HG03460 (cell line): ENCODE measurements at regions not wholly inside any gene's neighbourhood (a gene's known extent, or its start where the extent isn't known, plus 50 kb on each side); places are given as distances from the start of the nearest gene placed in this dataset.
"Not testable (repeated sequence)": the region's sequence is repeated elsewhere in the genome, so short reads cannot be mapped to it uniquely, and the experiment has no call there.

ENCODE experiments used
- ATAC-seq: cut with Tn5 transposase; IDR thresholded peaks from one replicate; pipeline ENCODE4 v1.9.1; 2021; ENCODE audit not compliant: unreplicated experiment

DNA sequence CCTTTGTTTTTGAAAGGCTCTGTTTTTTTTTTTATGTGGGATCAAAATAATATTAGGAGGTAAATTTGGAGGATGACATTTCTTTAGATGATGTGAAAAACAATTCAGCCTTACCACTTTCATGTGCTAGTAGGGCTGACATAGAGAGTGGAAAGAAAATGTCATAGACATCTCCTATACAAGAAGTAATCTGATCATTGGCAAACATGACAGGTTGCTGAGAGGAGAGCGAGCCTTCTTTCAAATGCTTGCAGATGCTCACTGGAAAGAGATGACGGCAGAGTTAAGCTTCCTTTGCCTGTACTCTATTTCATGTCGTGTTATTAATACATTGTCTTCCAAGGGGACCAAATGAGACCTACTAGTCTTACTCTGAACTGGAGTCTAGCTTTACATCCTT is 160.1 kb upstream of the DAP start:
- ATAC-seq = no peak

DNA sequence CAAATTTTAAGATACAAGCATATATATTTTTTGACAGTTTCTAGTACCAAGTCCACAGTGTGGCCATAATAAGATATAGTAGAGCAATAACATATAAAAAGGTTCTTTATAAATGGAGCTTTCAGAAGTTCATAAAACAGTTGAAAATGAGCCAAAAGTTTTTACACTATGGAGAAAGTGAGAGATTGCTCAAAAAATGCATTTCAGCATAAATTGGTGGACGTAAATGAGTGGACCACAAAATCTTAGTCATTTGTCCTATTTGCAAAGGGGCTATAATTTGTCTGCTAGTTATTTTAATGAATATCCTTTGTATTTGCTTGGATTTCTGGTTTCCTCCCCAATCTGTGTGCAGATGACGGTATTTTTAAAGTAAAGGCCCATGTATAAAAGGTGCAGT is 159.4 kb upstream of the DAP start:
- no peak for ATAC-seq

- no peak for ATAC-seq
Measured at GRCh38 chr5:10914741-10915480, 153.9 kb upstream of the DAP start.

DNA sequence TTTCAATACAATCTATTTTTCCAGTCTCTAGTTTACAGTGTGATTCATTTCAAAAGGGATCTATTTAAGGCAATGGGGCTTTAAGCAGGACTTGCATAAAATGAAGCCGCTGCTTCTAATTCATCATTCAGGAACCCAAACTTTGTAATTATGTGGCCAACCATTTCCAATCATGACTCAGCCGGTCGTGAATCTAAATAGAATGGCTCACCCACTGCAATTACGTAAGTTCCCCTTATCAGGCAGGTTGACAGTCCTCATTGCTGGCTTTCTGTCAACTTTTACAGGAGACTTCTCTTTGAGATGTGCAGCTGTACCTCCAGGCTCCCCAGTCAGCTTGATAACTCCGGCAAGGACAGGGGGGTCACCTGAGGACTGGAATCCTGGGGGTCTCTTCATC is 152.8 kb upstream of the DAP start:
- no peak for ATAC-seq

GRCh38 chr5:10913181-10913810 is 152.3 kb upstream of the DAP start:
- ATAC-seq = no peak

DNA sequence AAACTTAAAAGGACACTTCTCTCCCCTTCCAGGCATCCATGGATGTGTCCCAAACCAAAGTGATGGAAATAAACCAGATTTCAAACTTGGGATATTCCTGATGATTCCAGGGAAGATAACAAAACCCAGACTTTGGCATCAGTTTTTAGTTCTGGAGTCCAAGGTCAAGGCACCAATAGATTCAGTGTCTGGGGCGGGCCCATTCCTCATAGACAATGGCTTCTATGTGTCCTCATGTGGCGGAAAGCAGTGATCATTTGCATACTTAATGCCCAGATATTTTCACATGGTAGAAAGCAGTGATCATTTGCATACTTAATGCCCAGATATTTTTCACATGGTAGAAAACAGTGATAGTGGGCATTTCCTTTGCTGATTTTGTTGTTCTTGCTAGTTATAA is 151.4 kb upstream of the DAP start:
- ATAC-seq = no peak

GRCh38 chr5:10910261-10910660 is 149.2 kb upstream of the DAP start:
- no peak for ATAC-seq

- ATAC-seq = no peak
Measured at GRCh38 chr5:10904862-10905432, 143.9 kb upstream of the DAP start.

- ATAC-seq = no peak
Measured at GRCh38 chr5:10903786-10904560, 142.9 kb upstream of the DAP start.

DNA sequence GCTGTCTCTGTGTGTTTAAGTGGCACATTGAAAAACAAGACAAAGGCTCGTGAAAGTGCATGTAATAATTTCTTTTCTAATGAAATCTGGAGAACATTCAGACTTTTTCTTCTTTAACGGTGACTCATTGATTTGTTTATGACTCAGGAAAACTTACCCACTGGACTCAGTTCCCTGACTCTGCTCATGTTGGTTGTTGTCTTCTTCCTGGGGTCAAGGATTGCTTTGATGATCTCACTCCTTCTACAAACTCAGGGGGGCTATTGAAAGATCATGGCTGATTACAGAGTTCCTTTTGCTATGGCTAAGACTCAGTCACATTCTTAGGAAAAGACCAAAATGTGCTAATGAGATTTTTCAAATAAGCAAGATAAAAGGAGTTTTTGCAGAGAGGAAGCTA is 141.1 kb upstream of the DAP start:
- ATAC-seq = no peak

GRCh38 chr5:10898514-10898913 is 137.5 kb upstream of the DAP start:
- ATAC-seq = no peak

- ATAC-seq = no peak
Measured at GRCh38 chr5:10896016-10896415, 135.0 kb upstream of the DAP start.

GRCh38 chr5:10894445-10895054 is 133.5 kb upstream of the DAP start:
- no peak for ATAC-seq

GRCh38 chr5:10892911-10893215 is 131.8 kb upstream of the DAP start:
- no peak for ATAC-seq

GRCh38 chr5:10892147-10892910 is 131.3 kb upstream of the DAP start:
- no peak for ATAC-seq

DNA sequence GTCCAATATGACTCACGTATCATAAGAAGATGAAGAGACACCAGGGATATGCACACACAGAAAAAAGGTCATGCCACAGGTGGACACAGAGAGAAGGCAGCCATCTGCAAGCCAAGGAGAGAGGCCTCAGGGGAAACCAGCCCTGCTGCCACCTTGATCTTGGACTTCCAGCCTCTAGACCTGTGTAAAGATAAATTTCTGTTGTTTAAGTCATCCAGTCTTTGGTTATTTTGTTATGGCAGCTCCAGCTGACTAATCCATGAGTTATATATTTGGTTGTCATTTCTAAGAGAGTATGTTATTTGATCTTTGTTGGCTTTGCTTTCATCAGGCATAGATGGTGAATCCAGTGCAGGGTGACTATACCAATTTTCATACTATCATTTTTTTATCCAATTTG is 130.2 kb upstream of the DAP start:
- ATAC-seq = no peak

GRCh38 chr5:10886497-10886896 is 125.5 kb upstream of the DAP start:
- ATAC-seq = no peak

DNA sequence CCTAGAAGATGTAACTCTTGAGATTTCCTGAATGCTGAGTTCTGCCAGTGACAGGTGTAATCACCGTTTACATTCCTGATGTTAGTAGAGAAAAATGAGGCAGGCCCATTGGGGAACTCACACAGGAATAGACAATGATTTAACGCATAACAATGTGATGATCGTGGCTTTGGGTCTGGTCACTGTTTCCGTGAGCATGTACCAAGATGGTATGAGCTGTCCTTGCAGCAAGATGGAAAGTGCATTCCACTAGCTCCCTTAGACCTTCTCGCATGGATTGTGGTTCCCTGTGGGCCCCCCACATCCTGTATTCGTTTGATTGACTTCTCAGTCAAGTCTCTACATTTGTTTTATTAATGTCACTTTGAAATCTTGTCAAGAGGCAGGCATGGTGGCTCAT is 124.0 kb upstream of the DAP start:
- no peak for ATAC-seq

DNA sequence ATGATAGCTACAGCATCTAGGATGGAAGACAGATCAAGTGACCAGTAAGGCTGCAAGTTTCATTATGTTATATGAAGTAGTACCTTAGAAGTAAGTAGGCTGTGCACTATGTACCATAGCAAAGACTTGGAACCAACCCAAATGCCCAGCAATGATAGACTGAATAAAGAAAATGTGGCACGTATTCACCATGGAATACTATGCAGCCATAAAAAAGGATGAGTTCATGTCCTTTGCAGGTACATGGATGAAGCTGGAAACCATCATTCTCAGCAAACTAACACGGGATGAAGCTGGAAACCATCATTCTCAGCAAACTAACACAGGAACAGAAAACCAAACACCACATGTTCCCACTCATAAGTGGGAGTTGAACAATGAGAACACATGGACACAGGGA is 122.9 kb upstream of the DAP start:
- not testable (repeated sequence) for ATAC-seq

DNA sequence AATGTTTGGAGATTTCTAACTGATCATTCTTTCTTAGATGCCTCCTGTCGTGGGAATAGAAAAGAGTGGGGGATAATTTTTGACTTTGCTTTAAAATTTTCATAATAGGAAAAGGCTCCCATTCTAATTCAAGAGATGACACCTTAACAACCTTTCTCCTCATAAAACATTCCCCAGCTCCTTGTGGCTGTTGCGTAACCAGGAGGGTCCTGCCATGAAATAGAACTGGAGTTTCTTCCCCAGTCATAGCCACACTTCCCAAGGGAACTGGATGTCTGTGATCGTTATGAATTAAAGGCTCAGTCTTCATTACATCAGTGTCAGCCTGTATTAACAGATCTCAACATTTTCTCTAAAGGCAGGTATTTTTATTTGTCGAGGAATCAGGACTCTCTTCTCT is 119.9 kb upstream of the DAP start:
- ATAC-seq = no peak

DNA sequence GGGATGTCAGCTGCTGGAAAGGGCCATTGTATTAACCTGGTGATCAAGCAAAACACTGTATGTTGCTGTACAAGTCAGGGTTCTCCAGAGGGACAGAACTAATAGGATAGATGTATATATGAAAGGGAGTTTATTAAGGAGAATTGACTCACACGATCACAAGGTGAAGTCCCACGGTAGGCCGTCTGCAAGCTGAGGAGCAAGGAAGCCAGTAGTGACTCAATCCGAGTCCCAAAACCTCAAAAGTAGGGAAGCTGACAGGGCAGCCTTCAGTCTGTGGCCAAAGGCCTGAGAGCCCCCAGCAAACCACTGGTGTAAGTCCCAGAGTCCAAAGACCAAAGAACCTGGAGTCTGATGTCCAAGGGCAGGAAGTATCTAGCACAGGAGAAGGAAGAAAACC is 116.0 kb upstream of the DAP start:
- not testable (repeated sequence) for ATAC-seq
